SU-DHL-6 (cell line): ENCODE measurements at regions not wholly inside any gene's neighbourhood (a gene's known extent, or its start where the extent isn't known, plus 50 kb on each side); places are given as distances from the start of the nearest gene placed in this dataset.

Experiments used
- H2AFZ ChIP-seq: fragments of 200-600 bp; sonication (generic); 2 replicates; pipeline ENCODE4 v1.6.1; 2014; ENCODE audit warnings: low read depth, mild to moderate bottlenecking, moderate library complexity, mixed read lengths, antibody characterized with exemption, low read length; ENCODE audit not compliant: severe bottlenecking
- H3F3A ChIP-seq: fragments of 200-600 bp; shearing (Covaris generic); 2 replicates; pipeline ENCODE4 v1.6.0; 2016; ENCODE audit warnings: antibody characterized with exemption, mild to moderate bottlenecking; ENCODE audit not compliant: insufficient read depth
- H3K27ac ChIP-seq: fragments of 200-600 bp; sonication (generic); 2 replicates; pipeline ENCODE4 v1.5.1; 2016; ENCODE audit warnings: low read depth, mild to moderate bottlenecking, low read length, moderate library complexity, mixed read lengths
- H3K27me3 ChIP-seq: fragments of 200-600 bp; sonication (generic), shearing (Covaris generic); 2 replicates; pipeline ENCODE4 v1.6.0; 2014; ENCODE audit warnings: mild to moderate bottlenecking, low read length
- H3K36me3 ChIP-seq: fragments of 200-600 bp; sonication (generic); 2 replicates; pipeline ENCODE4 v1.6.1; 2014; ENCODE audit warnings: mild to moderate bottlenecking, low read length, mixed read lengths
- H3K4me2 ChIP-seq: fragments of 300-600, 200-600 bp; shearing (Covaris generic), sonication (generic); 2 replicates; pipeline ENCODE4 v1.6.0; 2014; ENCODE audit warnings: low read length, low read depth, mild to moderate bottlenecking; ENCODE audit not compliant: poor library complexity, severe bottlenecking
- H3K4me3 ChIP-seq: fragments of 200-600 bp; sonication (generic); 2 replicates; pipeline ENCODE4 v1.5.1; 2014; ENCODE audit warnings: antibody characterized with exemption, low read length, mild to moderate bottlenecking, mixed read lengths; ENCODE audit not compliant: insufficient read depth, poor library complexity, severe bottlenecking
- H3K79me2 ChIP-seq: fragments of 200-600 bp; sonication (generic); 2 replicates; pipeline ENCODE4 v1.6.1; 2014; ENCODE audit warnings: mild to moderate bottlenecking, low read length, moderate library complexity; ENCODE audit not compliant: insufficient read depth
- H3K9ac ChIP-seq: fragments of 200-600 bp; sonication (generic); 2 replicates; pipeline ENCODE4 v1.7.0; 2014; ENCODE audit warnings: mild to moderate bottlenecking, low read length
- H3K9me2 ChIP-seq: fragments of 200-600 bp; sonication (generic); replicated peaks from 2 replicates; pipeline ENCODE4 v1.6.1; 2014; ENCODE audit warnings: low read length; ENCODE audit not compliant: insufficient read depth
- H3K9me3 ChIP-seq: fragments of 200-600 bp; sonication (generic); 2 replicates; pipeline ENCODE4 v1.6.1; 2014; ENCODE audit warnings: low read length, mixed read lengths; ENCODE audit not compliant: insufficient read depth
- H4K20me1 ChIP-seq: fragments of 200-600 bp; sonication (generic); 2 replicates; pipeline ENCODE4 v1.6.1; 2014; ENCODE audit warnings: low read depth, mild to moderate bottlenecking, antibody characterized with exemption, low read length, moderate library complexity, mixed read lengths
- CTCF ChIP-seq: fragments of 200-600 bp; sonication (generic); IDR thresholded peaks from one replicate; pipeline ENCODE4 v1.5.1; 2017; ENCODE audit warnings: antibody characterized with exemption, mild to moderate bottlenecking, low read length, moderate library complexity; ENCODE audit not compliant: insufficient read depth, poor library complexity, severe bottlenecking
- EZH2phosphoT487 ChIP-seq: fragments of 200-600 bp; sonication (generic), shearing (Covaris generic); conservative IDR thresholded peaks from 2 replicates; pipeline ENCODE4 v1.6.1; 2018; ENCODE audit warnings: mild to moderate bottlenecking, antibody characterized with exemption, low read length, moderate library complexity, mixed read lengths

- no peak for TF ChIP-seq EZH2phosphoT487
- no peak for TF ChIP-seq CTCF
- H3F3A ChIP-seq = no peaks in the 10 kb centered on the region
- no peaks in the 10 kb centered on the region for H3K36me3 ChIP-seq
- H3K27me3 ChIP-seq = no peaks in the 10 kb centered on the region
- H3K9ac ChIP-seq = no peak overlapping the region
- H3K79me2 ChIP-seq = no peaks in the 10 kb centered on the region
- H2AFZ ChIP-seq = no peak overlapping the region
- H3K9me2 ChIP-seq = no peaks in the 10 kb centered on the region
- H3K4me3 ChIP-seq = no peak overlapping the region
- H3K9me3 ChIP-seq = peaks cover 5% of the 10 kb centered on the region; the same call in 1 of the 2 replicates
- H4K20me1 ChIP-seq = no peaks in the 10 kb centered on the region
- H3K4me2 ChIP-seq = no peak overlapping the region
- H3K27ac ChIP-seq = no peak overlapping the region
These were observed 562.9 kb upstream of the ACO1 start for GRCh38 chr9:31821583-31821982.

- H3F3A ChIP-seq = no peaks in the 10 kb centered on the region
- no peak overlapping the region for H3K4me2 ChIP-seq
- no peaks in the 10 kb centered on the region for H3K27me3 ChIP-seq
- peaks cover 5% of the 10 kb centered on the region; the same call in 1 of the 2 replicates for H3K9me3 ChIP-seq
- H3K36me3 ChIP-seq = no peaks in the 10 kb centered on the region
- H3K27ac ChIP-seq = no peak overlapping the region
- no peak overlapping the region for H3K9ac ChIP-seq
- no peak overlapping the region for H3K4me3 ChIP-seq
- no peak overlapping the region for H2AFZ ChIP-seq
- H4K20me1 ChIP-seq = no peaks in the 10 kb centered on the region
- TF ChIP-seq EZH2phosphoT487 (no peak), CTCF (no peak)
- H3K9me2 ChIP-seq = no peaks in the 10 kb centered on the region
- no peaks in the 10 kb centered on the region for H3K79me2 ChIP-seq
These were observed 561.1 kb upstream of the ACO1 start for GRCh38 chr9:31823365-31823764.

GRCh38 chr9:31824860-31825259 is 559.6 kb upstream of the ACO1 start:
- no peaks in the 10 kb centered on the region for H3K79me2 ChIP-seq
- no peaks in the 10 kb centered on the region for H4K20me1 ChIP-seq
- no peak overlapping the region for H3K9ac ChIP-seq
- H3K4me2 ChIP-seq = no peak overlapping the region
- H3K4me3 ChIP-seq = no peak overlapping the region
- no peaks in the 10 kb centered on the region for H3F3A ChIP-seq
- peaks cover 5% of the 10 kb centered on the region; the same call in 1 of the 2 replicates for H3K9me3 ChIP-seq
- H3K27ac ChIP-seq = no peak overlapping the region
- no peaks in the 10 kb centered on the region for H3K36me3 ChIP-seq
- TF ChIP-seq EZH2phosphoT487 (no peak), CTCF (no peak)
- H3K9me2 ChIP-seq = no peaks in the 10 kb centered on the region
- H3K27me3 ChIP-seq = no peaks in the 10 kb centered on the region
- H2AFZ ChIP-seq = no peak overlapping the region
